ENCODE measurements at regions not wholly inside any gene's neighbourhood (a gene's known extent, or its start where the extent isn't known, plus 50 kb on each side); places are given as distances from the start of the nearest gene placed in this dataset.

DNA sequence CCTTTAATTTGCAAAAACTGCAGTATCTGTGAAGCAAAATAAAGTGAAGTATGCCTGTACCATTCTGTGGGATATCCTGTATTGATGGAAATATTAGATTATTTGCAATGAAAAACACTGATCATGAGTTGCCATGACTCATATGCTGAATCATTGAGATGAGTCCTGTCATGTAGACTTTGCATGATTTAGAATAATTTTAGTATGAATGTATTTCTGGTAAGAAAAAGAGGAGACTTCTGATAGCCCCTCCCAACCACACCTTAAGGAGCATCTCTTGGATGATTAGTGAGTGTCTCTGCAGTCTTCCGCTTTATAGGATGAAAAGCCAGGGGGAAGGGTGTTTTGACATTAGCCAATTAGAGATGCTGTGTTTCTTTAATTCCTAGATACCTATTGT is 55.2 kb upstream of the PTGS2 start (continued):
- no peak for TF ChIP-seq MYBL2 (CRISPR knock-in tag; IDR thresholded peaks at IDR 0.05)
- TF ChIP-seq, protein P1, sequence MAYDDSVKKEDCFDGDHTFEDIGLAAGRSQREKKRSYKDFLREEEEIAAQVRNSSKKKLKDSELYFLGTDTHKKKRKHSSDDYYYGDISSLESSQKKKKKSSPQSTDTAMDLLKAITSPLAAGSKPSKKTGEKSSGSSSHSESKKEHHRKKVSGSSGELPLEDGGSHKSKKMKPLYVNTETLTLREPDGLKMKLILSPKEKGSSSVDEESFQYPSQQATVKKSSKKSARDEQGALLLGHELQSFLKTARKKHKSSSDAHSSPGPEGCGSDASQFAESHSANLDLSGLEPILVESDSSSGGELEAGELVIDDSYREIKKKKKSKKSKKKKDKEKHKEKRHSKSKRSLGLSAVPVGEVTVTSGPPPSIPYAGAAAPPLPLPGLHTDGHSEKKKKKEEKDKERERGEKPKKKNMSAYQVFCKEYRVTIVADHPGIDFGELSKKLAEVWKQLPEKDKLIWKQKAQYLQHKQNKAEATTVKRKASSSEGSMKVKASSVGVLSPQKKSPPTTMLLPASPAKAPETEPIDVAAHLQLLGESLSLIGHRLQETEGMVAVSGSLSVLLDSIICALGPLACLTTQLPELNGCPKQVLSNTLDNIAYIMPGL (CRISPR knock-in tag; IDR thresholded peaks at IDR 0.05), result no peak
- TF ChIP-seq GTF2I (CRISPR knock-in tag; conservative IDR thresholded peaks at IDR 0.05), result no peak
- TF ChIP-seq, protein P2, sequence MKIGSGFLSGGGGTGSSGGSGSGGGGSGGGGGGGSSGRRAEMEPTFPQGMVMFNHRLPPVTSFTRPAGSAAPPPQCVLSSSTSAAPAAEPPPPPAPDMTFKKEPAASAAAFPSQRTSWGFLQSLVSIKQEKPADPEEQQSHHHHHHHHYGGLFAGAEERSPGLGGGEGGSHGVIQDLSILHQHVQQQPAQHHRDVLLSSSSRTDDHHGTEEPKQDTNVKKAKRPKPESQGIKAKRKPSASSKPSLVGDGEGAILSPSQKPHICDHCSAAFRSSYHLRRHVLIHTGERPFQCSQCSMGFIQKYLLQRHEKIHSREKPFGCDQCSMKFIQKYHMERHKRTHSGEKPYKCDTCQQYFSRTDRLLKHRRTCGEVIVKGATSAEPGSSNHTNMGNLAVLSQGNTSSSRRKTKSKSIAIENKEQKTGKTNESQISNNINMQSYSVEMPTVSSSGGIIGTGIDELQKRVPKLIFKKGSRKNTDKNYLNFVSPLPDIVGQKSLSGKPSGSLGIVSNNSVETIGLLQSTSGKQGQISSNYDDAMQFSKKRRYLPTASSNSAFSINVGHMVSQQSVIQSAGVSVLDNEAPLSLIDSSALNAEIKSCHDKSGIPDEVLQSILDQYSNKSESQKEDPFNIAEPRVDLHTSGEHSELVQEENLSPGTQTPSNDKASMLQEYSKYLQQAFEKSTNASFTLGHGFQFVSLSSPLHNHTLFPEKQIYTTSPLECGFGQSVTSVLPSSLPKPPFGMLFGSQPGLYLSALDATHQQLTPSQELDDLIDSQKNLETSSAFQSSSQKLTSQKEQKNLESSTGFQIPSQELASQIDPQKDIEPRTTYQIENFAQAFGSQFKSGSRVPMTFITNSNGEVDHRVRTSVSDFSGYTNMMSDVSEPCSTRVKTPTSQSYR (CRISPR knock-in tag; IDR thresholded peaks at IDR 0.05), result no peak
- no peak for TF ChIP-seq HMGA2 (CRISPR knock-in tag; IDR thresholded peaks at IDR 0.05)
- TF ChIP-seq, protein P3, sequence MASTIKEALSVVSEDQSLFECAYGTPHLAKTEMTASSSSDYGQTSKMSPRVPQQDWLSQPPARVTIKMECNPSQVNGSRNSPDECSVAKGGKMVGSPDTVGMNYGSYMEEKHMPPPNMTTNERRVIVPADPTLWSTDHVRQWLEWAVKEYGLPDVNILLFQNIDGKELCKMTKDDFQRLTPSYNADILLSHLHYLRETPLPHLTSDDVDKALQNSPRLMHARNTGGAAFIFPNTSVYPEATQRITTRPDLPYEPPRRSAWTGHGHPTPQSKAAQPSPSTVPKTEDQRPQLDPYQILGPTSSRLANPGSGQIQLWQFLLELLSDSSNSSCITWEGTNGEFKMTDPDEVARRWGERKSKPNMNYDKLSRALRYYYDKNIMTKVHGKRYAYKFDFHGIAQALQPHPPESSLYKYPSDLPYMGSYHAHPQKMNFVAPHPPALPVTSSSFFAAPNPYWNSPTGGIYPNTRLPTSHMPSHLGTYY (CRISPR knock-in tag; IDR thresholded peaks at IDR 0.05), result no peak
- TF ChIP-seq, protein P4, sequence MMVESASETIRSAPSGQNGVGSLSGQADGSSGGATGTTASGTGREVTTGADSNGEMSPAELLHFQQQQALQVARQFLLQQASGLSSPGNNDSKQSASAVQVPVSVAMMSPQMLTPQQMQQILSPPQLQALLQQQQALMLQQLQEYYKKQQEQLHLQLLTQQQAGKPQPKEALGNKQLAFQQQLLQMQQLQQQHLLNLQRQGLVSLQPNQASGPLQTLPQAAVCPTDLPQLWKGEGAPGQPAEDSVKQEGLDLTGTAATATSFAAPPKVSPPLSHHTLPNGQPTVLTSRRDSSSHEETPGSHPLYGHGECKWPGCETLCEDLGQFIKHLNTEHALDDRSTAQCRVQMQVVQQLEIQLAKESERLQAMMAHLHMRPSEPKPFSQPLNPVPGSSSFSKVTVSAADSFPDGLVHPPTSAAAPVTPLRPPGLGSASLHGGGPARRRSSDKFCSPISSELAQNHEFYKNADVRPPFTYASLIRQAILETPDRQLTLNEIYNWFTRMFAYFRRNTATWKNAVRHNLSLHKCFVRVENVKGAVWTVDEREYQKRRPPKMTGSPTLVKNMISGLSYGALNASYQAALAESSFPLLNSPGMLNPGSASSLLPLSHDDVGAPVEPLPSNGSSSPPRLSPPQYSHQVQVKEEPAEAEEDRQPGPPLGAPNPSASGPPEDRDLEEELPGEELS (CRISPR knock-in tag; IDR thresholded peaks at IDR 0.05), result no peak
- TF ChIP-seq KAT7 (CRISPR knock-in tag; IDR thresholded peaks at IDR 0.05; ENCODE audit: borderline replicate concordance), result no peak
- no peak for TF ChIP-seq ETV6 (CRISPR knock-in tag; IDR thresholded peaks at IDR 0.05)

DNA sequence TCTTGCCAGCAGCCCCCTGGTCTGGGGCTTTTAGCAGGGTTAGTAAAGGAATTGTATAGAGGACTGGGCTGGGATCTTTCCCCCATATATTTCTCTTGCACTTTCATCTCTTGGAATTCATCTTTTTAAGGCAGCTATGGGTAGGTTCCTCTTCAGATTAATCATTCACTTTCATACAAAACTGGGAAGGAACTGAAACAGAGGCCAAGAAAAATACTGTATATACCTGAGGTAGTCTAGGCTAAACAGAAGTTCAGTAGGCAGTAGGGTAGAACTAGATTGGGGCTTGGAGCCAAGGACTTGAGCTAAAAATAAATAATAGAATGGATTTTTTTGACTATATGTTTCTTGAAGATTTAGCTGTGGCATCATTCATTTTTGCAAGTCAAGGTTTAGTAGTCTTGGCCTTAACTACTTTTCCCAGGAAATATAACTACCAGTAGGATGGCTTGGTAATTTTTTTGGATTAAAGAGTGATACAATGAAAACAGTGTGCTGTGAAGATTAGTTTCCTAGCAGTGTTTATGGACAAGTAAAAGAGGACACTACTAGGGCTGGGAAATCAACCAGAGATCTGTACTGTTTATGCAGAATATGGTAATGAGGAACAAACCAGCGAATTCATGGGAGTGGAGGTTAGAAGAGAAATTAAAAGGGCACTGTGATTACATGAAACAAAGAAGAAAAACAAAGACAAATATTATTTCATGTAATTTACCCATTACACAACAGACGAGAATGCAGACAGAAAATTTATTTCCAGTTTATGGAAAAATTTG is 50.9 kb upstream of the PTGS2 start:
- no peak for ATAC-seq
- CTCF ChIA-PET, result no interaction called here
- no peak for DNase-seq (ENCODE audit: low spot score)
- Mint-ChIP-seq H3K9me3 (peaks cover 15% of the 10 kb centered on the region), H3K36me3 (no peaks in the 10 kb centered on the region), H3K27me3 (ENCODE audit: low read depth) (no peaks in the 10 kb centered on the region), H3K27ac (no peak overlapping the region), H3K4me1 (no peaks in the 10 kb centered on the region), H3K4me3 (no peak overlapping the region)
- POLR2A ChIA-PET, result no interaction called here
- TF ChIP-seq, protein P5, sequence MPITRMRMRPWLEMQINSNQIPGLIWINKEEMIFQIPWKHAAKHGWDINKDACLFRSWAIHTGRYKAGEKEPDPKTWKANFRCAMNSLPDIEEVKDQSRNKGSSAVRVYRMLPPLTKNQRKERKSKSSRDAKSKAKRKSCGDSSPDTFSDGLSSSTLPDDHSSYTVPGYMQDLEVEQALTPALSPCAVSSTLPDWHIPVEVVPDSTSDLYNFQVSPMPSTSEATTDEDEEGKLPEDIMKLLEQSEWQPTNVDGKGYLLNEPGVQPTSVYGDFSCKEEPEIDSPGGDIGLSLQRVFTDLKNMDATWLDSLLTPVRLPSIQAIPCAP (CRISPR knock-in tag; IDR thresholded peaks at IDR 0.05), result no peak
- TF ChIP-seq GTF2I (CRISPR knock-in tag; conservative IDR thresholded peaks at IDR 0.05), result no peak
- TF ChIP-seq GRHL2 (CRISPR knock-in tag; IDR thresholded peaks at IDR 0.05; ENCODE audit: insufficient replicate concordance, severe bottlenecking), result no peak
- TF ChIP-seq, protein P6, sequence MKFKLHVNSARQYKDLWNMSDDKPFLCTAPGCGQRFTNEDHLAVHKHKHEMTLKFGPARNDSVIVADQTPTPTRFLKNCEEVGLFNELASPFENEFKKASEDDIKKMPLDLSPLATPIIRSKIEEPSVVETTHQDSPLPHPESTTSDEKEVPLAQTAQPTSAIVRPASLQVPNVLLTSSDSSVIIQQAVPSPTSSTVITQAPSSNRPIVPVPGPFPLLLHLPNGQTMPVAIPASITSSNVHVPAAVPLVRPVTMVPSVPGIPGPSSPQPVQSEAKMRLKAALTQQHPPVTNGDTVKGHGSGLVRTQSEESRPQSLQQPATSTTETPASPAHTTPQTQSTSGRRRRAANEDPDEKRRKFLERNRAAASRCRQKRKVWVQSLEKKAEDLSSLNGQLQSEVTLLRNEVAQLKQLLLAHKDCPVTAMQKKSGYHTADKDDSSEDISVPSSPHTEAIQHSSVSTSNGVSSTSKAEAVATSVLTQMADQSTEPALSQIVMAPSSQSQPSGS (CRISPR knock-in tag; IDR thresholded peaks at IDR 0.05; ENCODE audit: borderline replicate concordance, low read depth), result no peak
- TF ChIP-seq CBFB (CRISPR knock-in tag; IDR thresholded peaks at IDR 0.05; ENCODE audit: low read depth), result no peak
- TF ChIP-seq ZNF138 (CRISPR knock-in tag; conservative IDR thresholded peaks at IDR 0.05), result no peak
- TF ChIP-seq JUN (CRISPR knock-in tag; IDR thresholded peaks at IDR 0.05), result no peak
- TF ChIP-seq, protein P7, sequence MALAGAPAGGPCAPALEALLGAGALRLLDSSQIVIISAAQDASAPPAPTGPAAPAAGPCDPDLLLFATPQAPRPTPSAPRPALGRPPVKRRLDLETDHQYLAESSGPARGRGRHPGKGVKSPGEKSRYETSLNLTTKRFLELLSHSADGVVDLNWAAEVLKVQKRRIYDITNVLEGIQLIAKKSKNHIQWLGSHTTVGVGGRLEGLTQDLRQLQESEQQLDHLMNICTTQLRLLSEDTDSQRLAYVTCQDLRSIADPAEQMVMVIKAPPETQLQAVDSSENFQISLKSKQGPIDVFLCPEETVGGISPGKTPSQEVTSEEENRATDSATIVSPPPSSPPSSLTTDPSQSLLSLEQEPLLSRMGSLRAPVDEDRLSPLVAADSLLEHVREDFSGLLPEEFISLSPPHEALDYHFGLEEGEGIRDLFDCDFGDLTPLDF (CRISPR knock-in tag; IDR thresholded peaks at IDR 0.05), result no peak
- no peak for TF ChIP-seq ZNF219 (CRISPR knock-in tag; IDR thresholded peaks at IDR 0.05; ENCODE audit: borderline replicate concordance)
- no peak for TF ChIP-seq HMGA2 (CRISPR knock-in tag; IDR thresholded peaks at IDR 0.05)
- TF ChIP-seq ELF4 (CRISPR knock-in tag; IDR thresholded peaks at IDR 0.05; ENCODE audit: low read depth), result no peak
- no peak for TF ChIP-seq CREB1 (CRISPR knock-in tag; IDR thresholded peaks at IDR 0.05)
- TF ChIP-seq ZNF121 (CRISPR knock-in tag; IDR thresholded peaks at IDR 0.05), result no peak
- TF ChIP-seq, protein P8, sequence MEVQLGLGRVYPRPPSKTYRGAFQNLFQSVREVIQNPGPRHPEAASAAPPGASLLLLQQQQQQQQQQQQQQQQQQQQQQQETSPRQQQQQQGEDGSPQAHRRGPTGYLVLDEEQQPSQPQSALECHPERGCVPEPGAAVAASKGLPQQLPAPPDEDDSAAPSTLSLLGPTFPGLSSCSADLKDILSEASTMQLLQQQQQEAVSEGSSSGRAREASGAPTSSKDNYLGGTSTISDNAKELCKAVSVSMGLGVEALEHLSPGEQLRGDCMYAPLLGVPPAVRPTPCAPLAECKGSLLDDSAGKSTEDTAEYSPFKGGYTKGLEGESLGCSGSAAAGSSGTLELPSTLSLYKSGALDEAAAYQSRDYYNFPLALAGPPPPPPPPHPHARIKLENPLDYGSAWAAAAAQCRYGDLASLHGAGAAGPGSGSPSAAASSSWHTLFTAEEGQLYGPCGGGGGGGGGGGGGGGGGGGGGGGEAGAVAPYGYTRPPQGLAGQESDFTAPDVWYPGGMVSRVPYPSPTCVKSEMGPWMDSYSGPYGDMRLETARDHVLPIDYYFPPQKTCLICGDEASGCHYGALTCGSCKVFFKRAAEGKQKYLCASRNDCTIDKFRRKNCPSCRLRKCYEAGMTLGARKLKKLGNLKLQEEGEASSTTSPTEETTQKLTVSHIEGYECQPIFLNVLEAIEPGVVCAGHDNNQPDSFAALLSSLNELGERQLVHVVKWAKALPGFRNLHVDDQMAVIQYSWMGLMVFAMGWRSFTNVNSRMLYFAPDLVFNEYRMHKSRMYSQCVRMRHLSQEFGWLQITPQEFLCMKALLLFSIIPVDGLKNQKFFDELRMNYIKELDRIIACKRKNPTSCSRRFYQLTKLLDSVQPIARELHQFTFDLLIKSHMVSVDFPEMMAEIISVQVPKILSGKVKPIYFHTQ (CRISPR knock-in tag; IDR thresholded peaks at IDR 0.05), result no peak
- no peak for TF ChIP-seq TEAD4 (CRISPR knock-in tag; IDR thresholded peaks at IDR 0.05)
